ENCODE measurements at regions not wholly inside any gene's neighbourhood (a gene's known extent, or its start where the extent isn't known, plus 50 kb on each side); places are given as distances from the start of the nearest gene placed in this dataset.

GRCh38 chr12:40522837-40523236, 169.4 kb upstream of the CNTN1 start:
- no peak for TF ChIP-seq CTCF (conservative IDR thresholded peaks at IDR 0.05; ENCODE audit: low read depth)
- no peak for DNase-seq (ENCODE audit: low spot score)
- POLR2A ChIA-PET (ENCODE audit: low non-redundant PET): no interaction called here
- CTCF ChIA-PET: interaction anchor here (0.7 kb wide), 1 partner anchor 111 kb away, joined by 4 read pairs; no protein-coding TSS in a partner anchor
- no peak overlapping the region for H3K27ac ChIP-seq

- POLR2A ChIA-PET (ENCODE audit: low non-redundant PET): no interaction called here
- no peak overlapping the region for H3K27ac ChIP-seq
- no peak for TF ChIP-seq CTCF (conservative IDR thresholded peaks at IDR 0.05; ENCODE audit: low read depth)
- no peak for DNase-seq (ENCODE audit: low spot score)
- CTCF ChIA-PET: no interaction called here
These were observed 167.2 kb upstream of the CNTN1 start for GRCh38 chr12:40525054-40525453.

- no peak overlapping the region for H3K27ac ChIP-seq
- no peak for TF ChIP-seq CTCF (conservative IDR thresholded peaks at IDR 0.05; ENCODE audit: low read depth)
- ChIA-PET POLR2A (ENCODE audit: low non-redundant PET) (no interaction called here), CTCF (no interaction called here)
- no peak for DNase-seq (ENCODE audit: low spot score)
These were observed 157.4 kb upstream of the CNTN1 start for GRCh38 chr12:40534828-40535227.

- no peak for TF ChIP-seq CTCF (conservative IDR thresholded peaks at IDR 0.05; ENCODE audit: low read depth)
- no peak overlapping the region for H3K27ac ChIP-seq
- no peak for DNase-seq (ENCODE audit: low spot score)
- CTCF ChIA-PET: no interaction called here
- POLR2A ChIA-PET (ENCODE audit: low non-redundant PET): no interaction called here
These were observed 140.8 kb upstream of the CNTN1 start for GRCh38 chr12:40551466-40551865.

DNA sequence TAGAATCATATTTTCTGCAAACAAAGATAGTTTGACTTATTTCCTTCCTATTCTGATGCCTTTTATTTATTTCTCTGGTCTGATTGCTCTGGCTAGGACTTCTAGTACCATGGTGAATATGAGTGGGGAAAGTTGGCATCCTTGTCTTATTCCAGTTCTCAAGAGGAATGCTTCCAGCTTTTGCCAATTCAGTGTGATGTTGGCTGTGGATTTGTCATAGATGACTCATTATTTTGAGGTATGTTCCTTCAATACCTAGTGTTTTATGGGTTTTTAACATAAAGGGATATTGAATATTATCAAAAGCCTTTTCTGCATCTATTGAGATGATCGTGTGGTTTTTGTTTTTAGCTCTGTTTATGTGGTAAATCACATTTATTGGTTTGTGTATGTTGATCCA, 139.4 kb upstream of the CNTN1 start:
- ChIA-PET POLR2A (ENCODE audit: low non-redundant PET) (no interaction called here), CTCF (interaction anchor here (0.6 kb wide), 1 partner anchor 16 kb away, joined by 5 read pairs; no protein-coding TSS in a partner anchor)
- H3K27ac ChIP-seq: no peak overlapping the region

DNA sequence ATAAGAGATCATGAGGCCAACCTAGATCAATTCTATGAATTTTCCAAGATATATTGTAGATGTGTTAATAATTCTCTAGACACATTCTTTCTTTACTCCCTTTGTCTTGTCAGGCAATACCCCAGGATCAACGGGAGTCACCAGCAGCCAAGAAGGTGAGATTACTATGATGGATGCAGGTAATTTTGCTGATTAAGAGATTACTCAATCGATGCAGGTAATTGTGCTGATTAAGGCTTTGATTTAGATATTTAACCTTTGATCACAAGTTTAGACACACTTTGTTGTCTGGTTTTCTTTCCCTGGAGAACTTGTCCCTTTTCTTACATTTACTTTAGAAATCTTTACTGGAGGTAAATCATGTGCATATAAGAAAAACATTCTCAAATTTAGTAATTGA, 134.3 kb upstream of the CNTN1 start:
- POLR2A ChIA-PET (ENCODE audit: low non-redundant PET): no interaction called here
- no peak for DNase-seq (ENCODE audit: low spot score)
- H3K27ac ChIP-seq: no peak overlapping the region
- no peak for TF ChIP-seq CTCF (conservative IDR thresholded peaks at IDR 0.05; ENCODE audit: low read depth)
- CTCF ChIA-PET: no interaction called here

More for the DNA sequence above, 139.4 kb upstream of the CNTN1 start:
- TF ChIP-seq CTCF (conservative IDR thresholded peaks at IDR 0.05; ENCODE audit: low read depth): no peak
- DNase-seq (ENCODE audit: low spot score): no peak

DNA sequence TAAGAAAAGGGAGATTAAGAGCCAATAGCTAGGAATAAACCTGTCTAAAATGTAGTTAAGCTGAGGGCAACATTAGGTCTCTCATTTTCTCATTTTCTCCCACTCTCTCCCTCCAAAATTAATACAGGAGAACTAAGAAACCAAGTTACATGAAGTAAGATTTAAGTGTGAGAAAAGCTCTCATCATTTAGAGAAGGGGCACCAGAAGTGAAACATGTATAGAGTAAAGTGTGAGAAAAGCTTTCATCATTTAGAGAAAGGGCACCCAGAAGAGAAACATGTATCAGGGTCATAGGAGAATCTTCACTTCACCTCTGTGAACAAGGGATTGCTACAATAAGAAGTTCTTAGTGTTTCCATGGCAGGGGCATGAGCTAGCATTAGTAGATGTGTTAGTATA, 132.4 kb upstream of the CNTN1 start:
- TF ChIP-seq CTCF (conservative IDR thresholded peaks at IDR 0.05; ENCODE audit: low read depth): no peak
- ChIA-PET CTCF (interaction anchor here (0.6 kb wide), 1 partner anchor 256 kb away, joined by 3 read pairs; no protein-coding TSS in a partner anchor), POLR2A (ENCODE audit: low non-redundant PET) (no interaction called here)
- H3K27ac ChIP-seq: no peak overlapping the region
- DNase-seq (ENCODE audit: low spot score): no peak

Data from RWPE1 (cell line).